Neural cell (in vitro differentiated cells): ENCODE measurements at regions not wholly inside any gene's neighbourhood (a gene's known extent, or its start where the extent isn't known, plus 50 kb on each side); places are given as distances from the start of the nearest gene placed in this dataset.

Experiments used
- EP300 ChIP-seq: fragments of 450-650 bp; conservative IDR thresholded peaks from 2 replicates; pipeline ENCODE4 v1.6.1; 2014; ENCODE audit warnings: antibody characterized with exemption, mild to moderate bottlenecking, moderate library complexity; ENCODE audit not compliant: poor library complexity, severe bottlenecking
- EZH2 ChIP-seq: fragments of 200-600, 300-800 bp; shearing (Covaris generic), sonication (generic); IDR thresholded peaks from 2 replicates; pipeline ENCODE4 v1.6.1; 2014; ENCODE audit warnings: antibody characterized with exemption, low read length, borderline replicate concordance, mild to moderate bottlenecking; ENCODE audit not compliant: insufficient read depth, poor library complexity, severe bottlenecking
- MXI1 ChIP-seq: fragments of 450-650 bp; conservative IDR thresholded peaks from 2 replicates; pipeline ENCODE4 v1.6.1; 2014; ENCODE audit warnings: antibody characterized with exemption, mild to moderate bottlenecking; ENCODE audit not compliant: poor library complexity, severe bottlenecking
- POLR2AphosphoS5 ChIP-seq: IDR thresholded peaks from 2 replicates; pipeline ENCODE4 v1.6.1; 2012
- RAD21 ChIP-seq: fragments of 450-650 bp; conservative IDR thresholded peaks from 2 replicates; pipeline ENCODE4 v1.6.1; 2014; ENCODE audit warnings: antibody characterized with exemption, mild to moderate bottlenecking, moderate library complexity
- SMC3 ChIP-seq: fragments of 450-650 bp; conservative IDR thresholded peaks from 2 replicates; pipeline ENCODE4 v1.6.1; 2014; ENCODE audit warnings: antibody characterized with exemption, mild to moderate bottlenecking, moderate library complexity; ENCODE audit not compliant: poor library complexity
- TAF1 ChIP-seq: IDR thresholded peaks from 2 replicates; pipeline ENCODE4 v1.6.1; 2012; ENCODE audit warnings: low read depth
- TF ChIP-seq, protein P1 (sequence below): fragments of 450-650 bp; IDR thresholded peaks from 2 replicates; pipeline ENCODE4 v1.5.1; 2014; ENCODE audit warnings: antibody characterized with exemption, mild to moderate bottlenecking, moderate library complexity; ENCODE audit not compliant: poor library complexity, severe bottlenecking
- TF ChIP-seq, protein P2 (sequence below): IDR thresholded peaks from 2 replicates; pipeline ENCODE4 v1.6.1; 2012; ENCODE audit warnings: borderline replicate concordance

DNA sequence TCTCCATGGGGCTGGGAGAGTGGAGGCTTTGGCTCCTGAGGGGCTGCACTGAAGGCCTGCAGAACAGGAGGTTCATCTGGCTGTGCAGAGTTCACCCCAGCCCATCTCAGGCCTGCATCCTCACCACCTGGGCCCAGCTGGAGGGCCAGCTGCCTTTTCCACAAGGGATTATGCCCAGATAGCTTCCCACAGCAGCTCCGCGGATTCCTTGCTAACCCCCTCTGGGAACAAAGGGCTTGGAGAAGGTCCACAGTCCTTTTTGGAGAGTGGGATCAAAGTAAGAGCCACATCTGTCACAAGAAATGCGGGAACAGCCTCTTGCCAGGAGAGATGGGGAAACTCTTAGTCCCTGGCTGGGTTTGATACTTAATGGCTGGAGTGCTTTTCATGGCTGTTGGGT is 164.7 kb upstream of the RGMA start:
- TF ChIP-seq RAD21 (no peak), EZH2 (no peak), POLR2AphosphoS5 (no peak), SMC3 (no peak), TAF1 (no peak), EP300 (no peak), MXI1 (no peak)
- TF ChIP-seq, protein P1, sequence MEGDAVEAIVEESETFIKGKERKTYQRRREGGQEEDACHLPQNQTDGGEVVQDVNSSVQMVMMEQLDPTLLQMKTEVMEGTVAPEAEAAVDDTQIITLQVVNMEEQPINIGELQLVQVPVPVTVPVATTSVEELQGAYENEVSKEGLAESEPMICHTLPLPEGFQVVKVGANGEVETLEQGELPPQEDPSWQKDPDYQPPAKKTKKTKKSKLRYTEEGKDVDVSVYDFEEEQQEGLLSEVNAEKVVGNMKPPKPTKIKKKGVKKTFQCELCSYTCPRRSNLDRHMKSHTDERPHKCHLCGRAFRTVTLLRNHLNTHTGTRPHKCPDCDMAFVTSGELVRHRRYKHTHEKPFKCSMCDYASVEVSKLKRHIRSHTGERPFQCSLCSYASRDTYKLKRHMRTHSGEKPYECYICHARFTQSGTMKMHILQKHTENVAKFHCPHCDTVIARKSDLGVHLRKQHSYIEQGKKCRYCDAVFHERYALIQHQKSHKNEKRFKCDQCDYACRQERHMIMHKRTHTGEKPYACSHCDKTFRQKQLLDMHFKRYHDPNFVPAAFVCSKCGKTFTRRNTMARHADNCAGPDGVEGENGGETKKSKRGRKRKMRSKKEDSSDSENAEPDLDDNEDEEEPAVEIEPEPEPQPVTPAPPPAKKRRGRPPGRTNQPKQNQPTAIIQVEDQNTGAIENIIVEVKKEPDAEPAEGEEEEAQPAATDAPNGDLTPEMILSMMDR, result no peak
- TF ChIP-seq, protein P2, sequence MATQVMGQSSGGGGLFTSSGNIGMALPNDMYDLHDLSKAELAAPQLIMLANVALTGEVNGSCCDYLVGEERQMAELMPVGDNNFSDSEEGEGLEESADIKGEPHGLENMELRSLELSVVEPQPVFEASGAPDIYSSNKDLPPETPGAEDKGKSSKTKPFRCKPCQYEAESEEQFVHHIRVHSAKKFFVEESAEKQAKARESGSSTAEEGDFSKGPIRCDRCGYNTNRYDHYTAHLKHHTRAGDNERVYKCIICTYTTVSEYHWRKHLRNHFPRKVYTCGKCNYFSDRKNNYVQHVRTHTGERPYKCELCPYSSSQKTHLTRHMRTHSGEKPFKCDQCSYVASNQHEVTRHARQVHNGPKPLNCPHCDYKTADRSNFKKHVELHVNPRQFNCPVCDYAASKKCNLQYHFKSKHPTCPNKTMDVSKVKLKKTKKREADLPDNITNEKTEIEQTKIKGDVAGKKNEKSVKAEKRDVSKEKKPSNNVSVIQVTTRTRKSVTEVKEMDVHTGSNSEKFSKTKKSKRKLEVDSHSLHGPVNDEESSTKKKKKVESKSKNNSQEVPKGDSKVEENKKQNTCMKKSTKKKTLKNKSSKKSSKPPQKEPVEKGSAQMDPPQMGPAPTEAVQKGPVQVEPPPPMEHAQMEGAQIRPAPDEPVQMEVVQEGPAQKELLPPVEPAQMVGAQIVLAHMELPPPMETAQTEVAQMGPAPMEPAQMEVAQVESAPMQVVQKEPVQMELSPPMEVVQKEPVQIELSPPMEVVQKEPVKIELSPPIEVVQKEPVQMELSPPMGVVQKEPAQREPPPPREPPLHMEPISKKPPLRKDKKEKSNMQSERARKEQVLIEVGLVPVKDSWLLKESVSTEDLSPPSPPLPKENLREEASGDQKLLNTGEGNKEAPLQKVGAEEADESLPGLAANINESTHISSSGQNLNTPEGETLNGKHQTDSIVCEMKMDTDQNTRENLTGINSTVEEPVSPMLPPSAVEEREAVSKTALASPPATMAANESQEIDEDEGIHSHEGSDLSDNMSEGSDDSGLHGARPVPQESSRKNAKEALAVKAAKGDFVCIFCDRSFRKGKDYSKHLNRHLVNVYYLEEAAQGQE, result no peak
